Hepatocyte (in vitro differentiated cells): ENCODE measurements at regions not wholly inside any gene's neighbourhood (a gene's known extent, or its start where the extent isn't known, plus 50 kb on each side); places are given as distances from the start of the nearest gene placed in this dataset.

Experiments used
- CTCF ChIP-seq: fragments of 200-600 bp; sonication (generic); IDR thresholded peaks from 2 replicates; pipeline ENCODE4 v1.5.1; 2016; ENCODE audit warnings: antibody characterized with exemption, mild to moderate bottlenecking; ENCODE audit not compliant: poor library complexity
- EZH2 ChIP-seq: fragments of 200-600 bp; sonication (generic); IDR thresholded peaks from 2 replicates; pipeline ENCODE4 v1.6.1; 2016; ENCODE audit warnings: antibody characterized with exemption, mild to moderate bottlenecking, borderline replicate concordance

- TF ChIP-seq CTCF (no peak), EZH2 (no peak)
These were observed 164.9 kb upstream of the PLD5 start for GRCh38 chr1:242689378-242689777.
